Glutamatergic neuron (in vitro differentiated cells): ENCODE measurements at regions not wholly inside any gene's neighbourhood (a gene's known extent, or its start where the extent isn't known, plus 50 kb on each side); places are given as distances from the start of the nearest gene placed in this dataset.
"Not testable (repeated sequence)": the region's sequence is repeated elsewhere in the genome, so short reads cannot be mapped to it uniquely, and the experiment has no call there.

ENCODE experiments used
- DNase-seq: peaks from one replicate; pipeline ENCODE4 v3.0.0; 2022
- H3K27ac Mint-ChIP-seq: one replicate; pipeline ENCODE4 v1.8.0; 2020; ENCODE audit warnings: mild to moderate bottlenecking, mixed read lengths, inconsistent platforms; ENCODE audit not compliant: unreplicated experiment
- H3K27me3 Mint-ChIP-seq: one replicate; pipeline ENCODE4 v1.8.0; 2020; ENCODE audit warnings: mild to moderate bottlenecking, moderate library complexity, mixed read lengths, inconsistent platforms; ENCODE audit not compliant: unreplicated experiment
- H3K36me3 Mint-ChIP-seq: one replicate; pipeline ENCODE4 v1.8.0; 2020; ENCODE audit warnings: mild to moderate bottlenecking, mixed read lengths, inconsistent platforms; ENCODE audit not compliant: unreplicated experiment
- H3K4me1 Mint-ChIP-seq: one replicate; pipeline ENCODE4 v1.8.0; 2020; ENCODE audit warnings: mild to moderate bottlenecking, low read depth, mixed read lengths, inconsistent platforms; ENCODE audit not compliant: unreplicated experiment
- H3K4me3 Mint-ChIP-seq: one replicate; pipeline ENCODE4 v1.8.0; 2020; ENCODE audit warnings: mild to moderate bottlenecking, mixed read lengths, inconsistent platforms; ENCODE audit not compliant: unreplicated experiment
- H3K9me3 Mint-ChIP-seq: one replicate; pipeline ENCODE4 v1.8.0; 2020; ENCODE audit warnings: mild to moderate bottlenecking, moderate library complexity, mixed read lengths, inconsistent platforms; ENCODE audit not compliant: unreplicated experiment
- CTCF ChIP-seq: fragments of 200-600 bp; sonication (generic); IDR thresholded peaks from one replicate; pipeline ENCODE4 v1.5.0; 2021; ENCODE audit not compliant: partially characterized antibody, unreplicated experiment

- no peaks in the 10 kb centered on the region for H3K36me3 Mint-ChIP-seq
- no peak overlapping the region for H3K27ac Mint-ChIP-seq
- H3K9me3 Mint-ChIP-seq: no peaks in the 10 kb centered on the region
These were observed 193.7 kb downstream of the MSX2 start for GRCh38 chr5:174917976-174918554.

GRCh38 chr5:174917435-174917834, 193.1 kb downstream of the MSX2 start:
- not testable (repeated sequence) for H3K36me3 Mint-ChIP-seq, DNase-seq, H3K4me1 Mint-ChIP-seq, H3K4me3 Mint-ChIP-seq, H3K9me3 Mint-ChIP-seq, H3K27me3 Mint-ChIP-seq, H3K27ac Mint-ChIP-seq

More at GRCh38 chr5:174917976-174918554, 193.7 kb downstream of the MSX2 start:
- DNase-seq: no peak
- no peak overlapping the region for H3K4me3 Mint-ChIP-seq
- H3K27me3 Mint-ChIP-seq: peaks cover 1% of the 10 kb centered on the region
- no peaks in the 10 kb centered on the region for H3K4me1 Mint-ChIP-seq
- TF ChIP-seq CTCF: no peak

GRCh38 chr5:174916924-174917323, 192.5 kb downstream of the MSX2 start:
- H3K27ac Mint-ChIP-seq, H3K9me3 Mint-ChIP-seq, DNase-seq, H3K36me3 Mint-ChIP-seq, H3K4me1 Mint-ChIP-seq, H3K27me3 Mint-ChIP-seq, H3K4me3 Mint-ChIP-seq: not testable (repeated sequence)

GRCh38 chr5:174916227-174916626, 191.8 kb downstream of the MSX2 start:
- no peaks in the 10 kb centered on the region for H3K9me3 Mint-ChIP-seq
- peaks cover 3% of the 10 kb centered on the region for H3K4me1 Mint-ChIP-seq
- no peak overlapping the region for H3K27ac Mint-ChIP-seq
- H3K4me3 Mint-ChIP-seq: no peak overlapping the region
- no peak for DNase-seq
- peaks cover 1% of the 10 kb centered on the region for H3K27me3 Mint-ChIP-seq
- no peak for TF ChIP-seq CTCF
- H3K36me3 Mint-ChIP-seq: no peaks in the 10 kb centered on the region

- TF ChIP-seq CTCF: no peak
- H3K4me1 Mint-ChIP-seq: peaks cover 8% of the 10 kb centered on the region
- H3K4me3 Mint-ChIP-seq: no peak overlapping the region
- H3K27ac Mint-ChIP-seq: no peak overlapping the region
- H3K36me3 Mint-ChIP-seq: no peaks in the 10 kb centered on the region
- H3K9me3 Mint-ChIP-seq: peaks cover 2% of the 10 kb centered on the region
- DNase-seq: peak; percentile 35
- H3K27me3 Mint-ChIP-seq: peaks cover 2% of the 10 kb centered on the region
These were observed 186.7 kb downstream of the MSX2 start for GRCh38 chr5:174911118-174911517.

- H3K4me3 Mint-ChIP-seq: no peak overlapping the region
- TF ChIP-seq CTCF: peak; percentile 93
- no peaks in the 10 kb centered on the region for H3K36me3 Mint-ChIP-seq
- peak; percentile 86 for DNase-seq
- H3K27me3 Mint-ChIP-seq: peaks cover 2% of the 10 kb centered on the region
- H3K4me1 Mint-ChIP-seq: peaks cover 8% of the 10 kb centered on the region
- peak overlapping the region; percentile 23 for H3K27ac Mint-ChIP-seq
- peaks cover 2% of the 10 kb centered on the region for H3K9me3 Mint-ChIP-seq
These were observed 185.9 kb downstream of the MSX2 start for GRCh38 chr5:174910245-174910737.
